SK-N-SH (cell line): ENCODE measurements at regions not wholly inside any gene's neighbourhood (a gene's known extent, or its start where the extent isn't known, plus 50 kb on each side); places are given as distances from the start of the nearest gene placed in this dataset.

ENCODE experiments used
- CTCF ChIA-PET: fragments of 300-600, 350-600 bp; formaldehyde crosslinking; extraction: SDS; loops from one replicate; lab custom pipeline; 2021; lab: Yijun Ruan, JAX
- POLR2A ChIA-PET: fragments of 350-600 bp; sonication (Branson Sonifier 250); formaldehyde crosslinking; extraction: SDS; loops from one replicate; lab custom pipeline; 2020; ENCODE audit warnings: antibody characterized with exemption, inconsistent platforms; lab: Yijun Ruan, JAX
- DNase-seq: peaks from one replicate; pipeline ENCODE4 v3.0.0; 2012
- H2AFZ ChIP-seq: fragments of 200-600 bp; sonication (generic); 2 replicates; pipeline ENCODE4 v1.8.1; 2016; ENCODE audit warnings: antibody characterized with exemption, mild to moderate bottlenecking, low read depth
- H3F3A ChIP-seq: fragments of 200-600 bp; sonication (generic); replicated peaks from 2 replicates; pipeline ENCODE3; 2016; ENCODE audit warnings: antibody characterized with exemption, mild to moderate bottlenecking; ENCODE audit not compliant: insufficient read depth
- H3K27ac ChIP-seq, 2 experiments: fragments of 200-500 bp in 1 of 2; fragments of 200-600 bp in 1 of 2; sonication (Bioruptor generic) in 1 of 2; sonication (generic), shearing (Covaris generic) in 1 of 2; 2 replicates each; pipeline versions ENCODE4 v1.5.1 to v1.6.1; 2014 to 2016; ENCODE audit warnings: low read depth in 2 of 2, inconsistent platforms in 1 of 2, low read length in 1 of 2, mild to moderate bottlenecking in 1 of 2, mixed read lengths in 1 of 2
- H3K27me3 ChIP-seq: fragments of 200-600 bp; sonication (generic), shearing (Covaris generic); 2 replicates; pipeline ENCODE4 v1.6.1; 2016; ENCODE audit warnings: mixed run types; ENCODE audit not compliant: insufficient read depth
- H3K36me3 ChIP-seq, 2 experiments: fragments of 200-500 bp in 1 of 2; fragments of 200-600 bp in 1 of 2; sonication (Bioruptor generic) in 1 of 2; sonication (generic) in 1 of 2; replicated peaks in 1 of 2; 2 replicates each; pipeline versions ENCODE3 to v1.5.1; 2014 to 2016; ENCODE audit warnings: low read length in 1 of 2, mild to moderate bottlenecking in 1 of 2; ENCODE audit not compliant: insufficient read depth in 2 of 2, control insufficient read depth in 1 of 2
- H3K4me1 ChIP-seq, 2 experiments: fragments of 200-500 bp in 1 of 2; fragments of 200-600 bp in 1 of 2; sonication (Bioruptor generic) in 1 of 2; sonication (generic), shearing (Covaris generic) in 1 of 2; 2 replicates each; pipeline versions ENCODE4 v1.5.1 to v1.6.1; 2014 to 2016; ENCODE audit warnings: low read depth in 1 of 2, low read length in 1 of 2, mixed run types in 1 of 2; ENCODE audit not compliant: insufficient read depth in 2 of 2, control insufficient read depth in 1 of 2
- H3K4me2 ChIP-seq: fragments of 200-600 bp; sonication (generic), shearing (Covaris generic); 2 replicates; pipeline ENCODE4 v1.6.1; 2017; ENCODE audit warnings: mixed run types
- H3K4me3 ChIP-seq, 2 experiments: fragments of 200-500 bp in 1 of 2; fragments of 200-600 bp in 1 of 2; sonication (Bioruptor generic) in 1 of 2; sonication (generic), shearing (Covaris generic) in 1 of 2; 2 replicates each; pipeline versions ENCODE4 v1.5.1 to v1.8.1; 2014 to 2016; ENCODE audit warnings: low read depth in 2 of 2, inconsistent platforms in 1 of 2, low read length in 1 of 2, mild to moderate bottlenecking in 1 of 2, mixed read lengths in 1 of 2, moderate library complexity in 1 of 2
- H3K79me2 ChIP-seq: fragments of 200-600 bp; sonication (generic); 2 replicates; pipeline ENCODE4 v1.8.1; 2017; ENCODE audit warnings: mild to moderate bottlenecking; ENCODE audit not compliant: insufficient read depth
- H3K9ac ChIP-seq: fragments of 200-600 bp; sonication (generic); 2 replicates; pipeline ENCODE4 v1.6.1; 2017; ENCODE audit warnings: mixed run types
- H3K9me2 ChIP-seq: fragments of 200-600 bp; sonication (generic); 2 replicates; pipeline ENCODE4 v1.6.1; 2017; ENCODE audit warnings: mixed run types
- H3K9me3 ChIP-seq: fragments of 200-600 bp; sonication (generic); 2 replicates; pipeline ENCODE4 v1.6.1; 2017; ENCODE audit warnings: mixed run types, mild to moderate bottlenecking, moderate library complexity
- H4K20me1 ChIP-seq: fragments of 200-600 bp; sonication (generic); 2 replicates; pipeline ENCODE4 v1.6.1; 2017; ENCODE audit warnings: mild to moderate bottlenecking, mixed run types; ENCODE audit not compliant: insufficient read depth
- ELF1 ChIP-seq: IDR thresholded peaks from 2 replicates; pipeline ENCODE4 v1.4.0; 2012
- FOXM1 ChIP-seq: IDR thresholded peaks from 2 replicates; pipeline ENCODE4 v1.4.0; 2012; ENCODE audit warnings: low read depth, mild to moderate bottlenecking
- GATA2 ChIP-seq: sonication (generic); formaldehyde crosslinking; IDR thresholded peaks from 2 replicates; pipeline ENCODE4 v1.5.0; 2020; ENCODE audit warnings: mild to moderate bottlenecking, missing genetic modification reagents
- IRF3 ChIP-seq: fragments of 150-350 bp; IDR thresholded peaks from 2 replicates; pipeline ENCODE4 v1.6.1; 2016; ENCODE audit warnings: mild to moderate bottlenecking, low read depth, low read length
- MXI1 ChIP-seq: IDR thresholded peaks from 2 replicates; pipeline ENCODE4 v1.6.1; 2012; ENCODE audit warnings: mild to moderate bottlenecking, low read depth, low read length, improper control_type of control experiment
- NFIC ChIP-seq: IDR thresholded peaks from 2 replicates; pipeline ENCODE4 v1.4.0; 2012; ENCODE audit warnings: borderline replicate concordance
- NRF1 ChIP-seq: IDR thresholded peaks from 2 replicates; pipeline ENCODE4 v1.6.1; 2012; ENCODE audit warnings: low read depth, mild to moderate bottlenecking, low read length
- REST ChIP-seq: IDR thresholded peaks from 2 replicates; pipeline ENCODE4 v1.6.1; 2012; ENCODE audit warnings: mild to moderate bottlenecking, low read depth, low read length, moderate library complexity
- RFX5 ChIP-seq: IDR thresholded peaks from 2 replicates; pipeline ENCODE4 v1.6.1; 2012; ENCODE audit warnings: mild to moderate bottlenecking, improper control_type of control experiment, low read length
- RXRA ChIP-seq: IDR thresholded peaks from 2 replicates; pipeline ENCODE4 v1.4.0; 2012; ENCODE audit warnings: low read depth, mild to moderate bottlenecking, borderline replicate concordance
- SIN3A ChIP-seq: IDR thresholded peaks from 2 replicates; pipeline ENCODE4 v1.6.1; 2012; ENCODE audit warnings: low read depth, mild to moderate bottlenecking, low read length, moderate library complexity, borderline replicate concordance
- TAF1 ChIP-seq: IDR thresholded peaks from 2 replicates; pipeline ENCODE4 v1.6.1; 2012; ENCODE audit warnings: low read depth, mild to moderate bottlenecking, low read length, moderate library complexity, borderline replicate concordance
- TCF12 ChIP-seq: IDR thresholded peaks from 2 replicates; pipeline ENCODE4 v1.4.0; 2012
- TEAD4 ChIP-seq: IDR thresholded peaks from 2 replicates; pipeline ENCODE4 v1.4.0; 2012; ENCODE audit warnings: mild to moderate bottlenecking, borderline replicate concordance; ENCODE audit not compliant: insufficient read depth
- USF1 ChIP-seq: IDR thresholded peaks from 2 replicates; pipeline ENCODE4 v1.4.0; 2012; ENCODE audit warnings: low read depth, borderline replicate concordance
- USF2 ChIP-seq: fragments of 150-350 bp; IDR thresholded peaks from 2 replicates; pipeline ENCODE4 v1.6.1; 2017; ENCODE audit warnings: antibody characterized with exemption, low read length, low read depth, borderline replicate concordance
- WGBS: methylation state at CpG from one replicate; pipeline ENCODE4 v1.1.6; 2017; ENCODE audit warnings: low lambda C conversion rate; 5-methylcytosine and 5-hydroxymethylcytosine counted together

- POLR2A ChIA-PET = no interaction called here
- Histone ChIP-seq H3K36me3 (no peaks in the 10 kb centered on the region), H4K20me1 (no peaks in the 10 kb centered on the region), H3K27me3 (no peaks in the 10 kb centered on the region), H3F3A (no peaks in the 10 kb centered on the region), H3K4me2 (no peak overlapping the region), H3K4me3 (no peak overlapping the region), H2AFZ (no peak overlapping the region), H3K9me3 (no peaks in the 10 kb centered on the region), H3K79me2 (no peaks in the 10 kb centered on the region), H3K9me2 (no peaks in the 10 kb centered on the region), H3K9ac (no peak overlapping the region), H3K27ac (no peak overlapping the region), H3K4me1 (no peaks in the 10 kb centered on the region)
- WGBS = 70% methylated on average over 10 of the region's 10 CpGs
- CTCF ChIA-PET = no interaction called here
- no peak for TF ChIP-seq TCF12
- no peak for TF ChIP-seq REST
- TF ChIP-seq IRF3 = no peak
- no peak for TF ChIP-seq MXI1
- no peak for TF ChIP-seq TEAD4
- no peak for TF ChIP-seq USF2
- no peak for TF ChIP-seq RFX5
- no peak for TF ChIP-seq ELF1
- TF ChIP-seq FOXM1 = no peak
- TF ChIP-seq NFIC = no peak
- no peak for TF ChIP-seq SIN3A
- TF ChIP-seq RXRA = no peak
- no peak for TF ChIP-seq TAF1
- TF ChIP-seq NRF1 = no peak
- no peak for TF ChIP-seq GATA2
- no peak for TF ChIP-seq USF1
- no peak for DNase-seq
These were observed 121.3 kb upstream of the C1GALT1 start for GRCh38 chr7:7060828-7061599.
